Endodermal cell (in vitro differentiated cells): ENCODE measurements at regions not wholly inside any gene's neighbourhood (a gene's known extent, or its start where the extent isn't known, plus 50 kb on each side); places are given as distances from the start of the nearest gene placed in this dataset.

Source experiments
- DNase-seq: peaks from one replicate; pipeline ENCODE4 v3.0.0-alpha.2; 2017
- H3K27ac ChIP-seq: 2 replicates; pipeline ENCODE4 v1.5.1; 2013; ENCODE audit warnings: mild to moderate bottlenecking, low read depth, low read length, moderate library complexity
- H3K27me3 ChIP-seq: 2 replicates; pipeline ENCODE4 v1.6.1; 2013; ENCODE audit warnings: mild to moderate bottlenecking, low read length, moderate library complexity; ENCODE audit not compliant: insufficient read depth, control insufficient read depth, poor library complexity, severe bottlenecking
- H3K36me3 ChIP-seq: 2 replicates; pipeline ENCODE4 v1.7.0; 2013; ENCODE audit warnings: mild to moderate bottlenecking, low read length, moderate library complexity; ENCODE audit not compliant: control insufficient read depth, insufficient read depth
- H3K4me1 ChIP-seq: one replicate; pipeline ENCODE4 v1.7.0; 2013; ENCODE audit warnings: low read length; ENCODE audit not compliant: control insufficient read depth, insufficient read depth
- H3K4me3 ChIP-seq: 2 replicates; pipeline ENCODE4 v1.5.1; 2013; ENCODE audit warnings: mild to moderate bottlenecking, low read length, moderate library complexity
- H3K9ac ChIP-seq: 2 replicates; pipeline ENCODE4 v1.6.1; 2013; ENCODE audit warnings: mild to moderate bottlenecking, low read length, moderate library complexity; ENCODE audit not compliant: poor library complexity, severe bottlenecking; ENCODE audit errors: extremely low read depth
- H3K9me3 ChIP-seq: 2 replicates; pipeline ENCODE4 v1.6.1; 2013; ENCODE audit warnings: mild to moderate bottlenecking, low read length, moderate library complexity; ENCODE audit not compliant: control insufficient read depth
- H3K27ac Mint-ChIP-seq: 2 replicates; pipeline ENCODE4 v1.8.0; 2020; ENCODE audit warnings: mixed read lengths
- H3K27me3 Mint-ChIP-seq: 2 replicates; pipeline ENCODE4 v1.8.0; 2021; ENCODE audit warnings: mild to moderate bottlenecking, mixed read lengths; ENCODE audit not compliant: insufficient read depth
- H3K36me3 Mint-ChIP-seq: 2 replicates; pipeline ENCODE4 v1.8.0; 2020; ENCODE audit warnings: low read depth, mixed read lengths
- H3K4me1 Mint-ChIP-seq: 2 replicates; pipeline ENCODE4 v1.8.0; 2020; ENCODE audit warnings: mixed read lengths
- H3K4me3 Mint-ChIP-seq: 2 replicates; pipeline ENCODE4 v1.8.0; 2020; ENCODE audit warnings: mild to moderate bottlenecking, moderate library complexity, mixed read lengths
- H3K9me3 Mint-ChIP-seq: 2 replicates; pipeline ENCODE4 v1.8.0; 2020; ENCODE audit warnings: mild to moderate bottlenecking, mixed read lengths
- CTCF ChIP-seq: fragments of 200-600 bp; sonication (generic); conservative IDR thresholded peaks from 2 replicates; pipeline ENCODE4 v1.5.0; 2021; ENCODE audit warnings: antibody characterized with exemption, mild to moderate bottlenecking
- WGBS, 2 experiments: methylation state at CpG; one replicate each; pipeline versions ENCODE4 v1.1.5 to v1.1.7; 2013; ENCODE audit warnings: missing lambda C conversion rate in 2 of 2, mixed read lengths in 1 of 2; ENCODE audit not compliant: insufficient coverage in 1 of 2, insufficient read length in 1 of 2; 5-methylcytosine and 5-hydroxymethylcytosine counted together

GRCh38 chr5:148746826-148747535 is 79.4 kb upstream of the ADRB2 start:
- WGBS, 2 experiments, result 40 to 62% methylated on average over 1 to 2 of the region's 2 CpGs
- no peaks in the 10 kb centered on the region for H3K9me3 ChIP-seq
- Mint-ChIP-seq H3K4me3 (no peak overlapping the region), H3K36me3 (no peaks in the 10 kb centered on the region), H3K27me3 (no peaks in the 10 kb centered on the region), H3K27ac (no peak overlapping the region), H3K9me3 (no peaks in the 10 kb centered on the region), H3K4me1 (peaks cover 11% of the 10 kb centered on the region)
- H3K4me1 ChIP-seq, result no peaks in the 10 kb centered on the region
- H3K27me3 ChIP-seq, result no peaks in the 10 kb centered on the region
- no peak for TF ChIP-seq CTCF
- H3K9ac ChIP-seq, result no peak overlapping the region
- no peak for DNase-seq
- no peak overlapping the region for H3K4me3 ChIP-seq
- H3K27ac ChIP-seq, result no peak overlapping the region
- no peaks in the 10 kb centered on the region for H3K36me3 ChIP-seq

- WGBS, 2 experiments, result 67 to 93% methylated on average over 1 to 2 of the region's 2 CpGs
- DNase-seq, result no peak
- no peaks in the 10 kb centered on the region for H3K4me1 ChIP-seq
Observed at GRCh38 chr5:148747536-148747906, 78.9 kb upstream of the ADRB2 start.

GRCh38 chr5:148748702-148749392 is 77.6 kb upstream of the ADRB2 start:
- Histone ChIP-seq H3K9me3 (no peaks in the 10 kb centered on the region), H3K4me3 (no peak overlapping the region), H3K9ac (no peak overlapping the region), H3K4me1 (no peaks in the 10 kb centered on the region), H3K36me3 (no peaks in the 10 kb centered on the region), H3K27me3 (no peaks in the 10 kb centered on the region), H3K27ac (no peak overlapping the region)
- no peaks in the 10 kb centered on the region for H3K36me3 Mint-ChIP-seq
- 87 to 93% methylated on average over 3 to 4 of the region's 4 CpGs for WGBS, 2 experiments
- H3K27me3 Mint-ChIP-seq, result peaks cover 2% of the 10 kb centered on the region
- H3K27ac Mint-ChIP-seq, result no peak overlapping the region
- H3K9me3 Mint-ChIP-seq, result peaks cover 10% of the 10 kb centered on the region
- TF ChIP-seq CTCF, result no peak
- DNase-seq, result no peak
- no peak overlapping the region for H3K4me3 Mint-ChIP-seq
- peaks cover 11% of the 10 kb centered on the region for H3K4me1 Mint-ChIP-seq

More at GRCh38 chr5:148747536-148747906, 78.9 kb upstream of the ADRB2 start:
- no peak overlapping the region for H3K4me3 ChIP-seq
- no peaks in the 10 kb centered on the region for H3K9me3 ChIP-seq
- peaks cover 11% of the 10 kb centered on the region for H3K4me1 Mint-ChIP-seq
- H3K4me3 Mint-ChIP-seq, result no peak overlapping the region
- H3K27ac ChIP-seq, result no peak overlapping the region
- no peak overlapping the region for H3K27ac Mint-ChIP-seq
- no peaks in the 10 kb centered on the region for H3K36me3 Mint-ChIP-seq
- no peaks in the 10 kb centered on the region for H3K27me3 ChIP-seq
- H3K9ac ChIP-seq, result no peak overlapping the region
- no peaks in the 10 kb centered on the region for H3K27me3 Mint-ChIP-seq
- H3K9me3 Mint-ChIP-seq, result no peaks in the 10 kb centered on the region
- no peak for TF ChIP-seq CTCF
- no peaks in the 10 kb centered on the region for H3K36me3 ChIP-seq
